HEK293T (cell line): ENCODE measurements at regions not wholly inside any gene's neighbourhood (a gene's known extent, or its start where the extent isn't known, plus 50 kb on each side); places are given as distances from the start of the nearest gene placed in this dataset.

ENCODE experiments used
- BHLHE40 ChIP-seq: fragments of 450-650 bp; IDR thresholded peaks from 2 replicates; pipeline ENCODE4 v1.6.1; 2016; ENCODE audit warnings: mild to moderate bottlenecking, moderate library complexity, borderline replicate concordance
- ELF4 ChIP-seq: fragments of 450-650 bp; IDR thresholded peaks from 2 replicates; pipeline ENCODE4 v1.6.1; 2017; ENCODE audit warnings: antibody characterized with exemption
- FOXA1 ChIP-seq: fragments of 450-650 bp; IDR thresholded peaks from 2 replicates; pipeline ENCODE4 v1.6.1; 2016; ENCODE audit warnings: mild to moderate bottlenecking
- FOXK2 ChIP-seq: fragments of 450-650 bp; IDR thresholded peaks from 2 replicates; pipeline ENCODE4 v1.6.1; 2016; ENCODE audit warnings: mild to moderate bottlenecking
- FOXM1 ChIP-seq: fragments of 450-650 bp; IDR thresholded peaks from 2 replicates; pipeline ENCODE4 v1.6.1; 2017; ENCODE audit warnings: mild to moderate bottlenecking, borderline replicate concordance
- HDGF ChIP-seq: fragments of 450-650 bp; IDR thresholded peaks from 2 replicates; pipeline ENCODE4 v1.6.1; 2017; ENCODE audit warnings: antibody characterized with exemption, borderline replicate concordance
- L3MBTL2 ChIP-seq: fragments of 450-650 bp; conservative IDR thresholded peaks from 2 replicates; pipeline ENCODE4 v1.6.1; 2016; ENCODE audit warnings: mild to moderate bottlenecking
- LEF1 ChIP-seq: fragments of 450-650 bp; IDR thresholded peaks from 2 replicates; pipeline ENCODE4 v1.6.1; 2017; ENCODE audit warnings: mild to moderate bottlenecking, borderline replicate concordance
- NFRKB ChIP-seq: fragments of 450-650 bp; IDR thresholded peaks from 2 replicates; pipeline ENCODE4 v1.6.1; 2016; ENCODE audit warnings: mild to moderate bottlenecking, moderate library complexity
- SP1 ChIP-seq: fragments of 450-650 bp; IDR thresholded peaks from 2 replicates; pipeline ENCODE4 v1.6.1; 2017
- SUZ12 ChIP-seq: fragments of 450-650 bp; IDR thresholded peaks from 2 replicates; pipeline ENCODE4 v1.6.1; 2016; ENCODE audit warnings: mild to moderate bottlenecking
- TARDBP ChIP-seq: fragments of 450-650 bp; IDR thresholded peaks from 2 replicates; pipeline ENCODE4 v1.6.1; 2016

DNA sequence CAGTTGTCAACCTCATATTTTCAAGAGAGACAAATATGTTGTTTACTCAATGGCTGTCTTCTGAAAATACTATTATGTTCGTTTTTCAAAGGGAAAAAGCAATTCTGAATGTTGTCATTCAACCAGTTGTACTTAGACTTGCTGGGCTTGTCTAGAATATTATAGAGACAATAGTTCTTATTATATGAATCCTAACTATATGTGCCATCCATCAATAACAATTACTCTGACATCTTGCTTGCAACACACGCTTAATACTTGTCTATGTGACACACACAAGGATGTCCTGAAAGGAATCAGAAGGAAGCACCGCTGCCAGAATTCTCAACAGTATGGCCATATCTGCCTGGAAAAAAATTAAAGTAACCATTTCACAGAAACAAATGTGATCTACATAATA, 283.3 kb upstream of the NRSN1 start:
- TF ChIP-seq FOXA1 (no peak), NFRKB (no peak), L3MBTL2 (no peak), HDGF (no peak), SP1 (no peak), BHLHE40 (no peak), FOXM1 (no peak), SUZ12 (no peak), LEF1 (no peak), FOXK2 (no peak), TARDBP (no peak), ELF4 (no peak)
